ENCODE measurements at regions not wholly inside any gene's neighbourhood (a gene's known extent, or its start where the extent isn't known, plus 50 kb on each side); places are given as distances from the start of the nearest gene placed in this dataset.
"Not testable (repeated sequence)": the region's sequence is repeated elsewhere in the genome, so short reads cannot be mapped to it uniquely, and the experiment has no call there.

DNA sequence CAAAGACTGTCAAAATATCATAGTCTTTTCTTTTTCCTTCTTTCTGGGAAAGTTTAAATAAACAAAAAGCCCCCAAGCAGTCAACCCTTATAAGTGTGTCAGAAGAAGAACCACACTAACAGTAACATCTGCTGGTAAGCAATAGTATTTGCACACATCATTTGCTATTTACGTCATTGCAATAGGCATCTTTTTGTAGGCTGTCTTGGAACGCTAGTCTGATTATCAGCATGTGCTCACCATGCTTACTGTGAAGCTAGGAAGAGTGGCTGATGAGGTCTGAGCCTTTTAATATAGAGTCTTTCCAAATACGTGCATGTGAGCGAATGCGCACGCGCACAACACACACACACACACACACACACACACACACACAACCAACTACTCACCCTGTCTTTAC, 599.0 kb upstream of the TPK1 start:
- no peak for DNase-seq
- Histone ChIP-seq H2AFZ (ENCODE audit: insufficient read depth, low read depth, low read length, poor library complexity, severe bottlenecking) (no peak overlapping the region), H3K79me2 (ENCODE audit: insufficient read depth, low read length) (no peaks in the 10 kb centered on the region), H3K9me3 (replicated peaks in 1 of 2; ENCODE audit: control insufficient read depth in 1 of 2, insufficient read depth in 1 of 2, low read length in 2 of 2) (no peaks in the 10 kb centered on the region), H3K4me1 (ENCODE audit: control insufficient read depth in 1 of 2, insufficient read depth in 2 of 2, low read length in 2 of 2) (no peaks in the 10 kb centered on the region), H3K27me3 (ENCODE audit: control insufficient read depth in 2 of 2, insufficient read depth in 2 of 2, low read length in 2 of 2) (no peaks in the 10 kb centered on the region), H3K4me3 (replicated peaks in 1 of 3; ENCODE audit: low read depth in 2 of 3, low read length in 3 of 3) (no peak overlapping the region), H4K20me1 (ENCODE audit: insufficient read depth, low read length) (no peaks in the 10 kb centered on the region), H3K36me3 (replicated peaks in 1 of 2; ENCODE audit: control insufficient read depth in 1 of 2, insufficient read depth in 2 of 2, low read length in 2 of 2) (no peaks in the 10 kb centered on the region), H3K9ac (ENCODE audit: insufficient read depth, low read length, poor library complexity, severe bottlenecking) (no peak overlapping the region), H3K27ac (ENCODE audit: low read depth in 1 of 2, low read length in 2 of 2) (no peak overlapping the region), H3K4me2 (replicated peaks; ENCODE audit: extremely low read depth, low read length, poor library complexity, severe bottlenecking) (no peak overlapping the region)
- Mint-ChIP-seq H3K9me3 (peaks cover 0 to 8% (median 2%) of the 10 kb centered on the region in 7 donors), H3K36me3 (no peaks in the 10 kb centered on the region), H3K4me1 (no peaks in the 10 kb centered on the region), H3K4me3 (no peak overlapping the region), H3K27ac (no peak overlapping the region), H3K27me3 (ENCODE audit: low read depth in 3 of 3) (peaks cover 0 to 1% (median 0%) of the 10 kb centered on the region in 3 donors)
- intact Hi-C loops (cut with micrococcal nuclease): no loop called here
- TF ChIP-seq, protein P1, sequence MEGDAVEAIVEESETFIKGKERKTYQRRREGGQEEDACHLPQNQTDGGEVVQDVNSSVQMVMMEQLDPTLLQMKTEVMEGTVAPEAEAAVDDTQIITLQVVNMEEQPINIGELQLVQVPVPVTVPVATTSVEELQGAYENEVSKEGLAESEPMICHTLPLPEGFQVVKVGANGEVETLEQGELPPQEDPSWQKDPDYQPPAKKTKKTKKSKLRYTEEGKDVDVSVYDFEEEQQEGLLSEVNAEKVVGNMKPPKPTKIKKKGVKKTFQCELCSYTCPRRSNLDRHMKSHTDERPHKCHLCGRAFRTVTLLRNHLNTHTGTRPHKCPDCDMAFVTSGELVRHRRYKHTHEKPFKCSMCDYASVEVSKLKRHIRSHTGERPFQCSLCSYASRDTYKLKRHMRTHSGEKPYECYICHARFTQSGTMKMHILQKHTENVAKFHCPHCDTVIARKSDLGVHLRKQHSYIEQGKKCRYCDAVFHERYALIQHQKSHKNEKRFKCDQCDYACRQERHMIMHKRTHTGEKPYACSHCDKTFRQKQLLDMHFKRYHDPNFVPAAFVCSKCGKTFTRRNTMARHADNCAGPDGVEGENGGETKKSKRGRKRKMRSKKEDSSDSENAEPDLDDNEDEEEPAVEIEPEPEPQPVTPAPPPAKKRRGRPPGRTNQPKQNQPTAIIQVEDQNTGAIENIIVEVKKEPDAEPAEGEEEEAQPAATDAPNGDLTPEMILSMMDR (IDR thresholded peaks at IDR 0.05): no peak
- no CpG with 5 or more reads among the region's 7 CpGs for WGBS (ENCODE audit: insufficient coverage)

DNA sequence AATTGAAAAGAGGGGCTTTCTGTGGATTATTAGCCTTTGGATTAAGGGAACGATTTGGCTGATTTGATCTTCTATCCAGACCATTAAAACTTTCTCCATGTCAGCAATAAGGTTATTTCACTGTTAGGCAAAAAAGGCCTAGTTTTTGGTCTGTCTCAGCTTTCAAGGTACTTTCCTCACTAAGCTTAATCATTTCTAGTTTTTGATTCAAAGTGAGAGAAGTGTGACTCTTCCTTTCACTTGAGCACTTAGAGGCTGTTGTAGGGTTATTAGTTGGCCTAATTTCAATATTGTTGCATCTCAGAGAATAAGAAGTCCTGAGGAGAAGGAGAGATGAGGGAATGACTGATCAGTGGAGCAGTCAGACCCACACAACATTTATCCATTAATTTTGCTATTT, 596.0 kb upstream of the TPK1 start:
- peaks cover 5 to 11% (median 7%) of the 10 kb centered on the region in 7 donors for H3K9me3 Mint-ChIP-seq
- Histone ChIP-seq H3K27me3 (ENCODE audit: control insufficient read depth in 2 of 2, insufficient read depth in 2 of 2, low read length in 2 of 2) (no peaks in the 10 kb centered on the region), H3K9ac (ENCODE audit: insufficient read depth, low read length, poor library complexity, severe bottlenecking) (no peak overlapping the region), H3K36me3 (replicated peaks in 1 of 2; ENCODE audit: control insufficient read depth in 1 of 2, insufficient read depth in 2 of 2, low read length in 2 of 2) (no peaks in the 10 kb centered on the region), H3K4me3 (replicated peaks in 1 of 3; ENCODE audit: low read depth in 2 of 3, low read length in 3 of 3) (no peak overlapping the region), H2AFZ (ENCODE audit: insufficient read depth, low read depth, low read length, poor library complexity, severe bottlenecking) (no peak overlapping the region), H3K9me3 (replicated peaks in 1 of 2; ENCODE audit: control insufficient read depth in 1 of 2, insufficient read depth in 1 of 2, low read length in 2 of 2) (peaks cover 7% of the 10 kb centered on the region in 2 donors), H3K79me2 (ENCODE audit: insufficient read depth, low read length) (no peaks in the 10 kb centered on the region), H3K4me1 (ENCODE audit: control insufficient read depth in 1 of 2, insufficient read depth in 2 of 2, low read length in 2 of 2) (no peaks in the 10 kb centered on the region), H4K20me1 (ENCODE audit: insufficient read depth, low read length) (no peaks in the 10 kb centered on the region), H3K4me2 (replicated peaks; ENCODE audit: extremely low read depth, low read length, poor library complexity, severe bottlenecking) (no peak overlapping the region), H3K27ac (ENCODE audit: low read depth in 1 of 2, low read length in 2 of 2) (no peak overlapping the region)
- no peaks in the 10 kb centered on the region for H3K4me1 Mint-ChIP-seq
- DNase-seq: no peak
- H3K36me3 Mint-ChIP-seq: no peaks in the 10 kb centered on the region
- WGBS (ENCODE audit: insufficient coverage): no CpG with 5 or more reads among the region's 1 CpG
- no peak overlapping the region for H3K4me3 Mint-ChIP-seq
- TF ChIP-seq, protein P1 (IDR thresholded peaks at IDR 0.05): no peak
- H3K27ac Mint-ChIP-seq: no peak overlapping the region
- H3K27me3 Mint-ChIP-seq (ENCODE audit: low read depth in 3 of 3): peaks cover 0 to 1% (median 0%) of the 10 kb centered on the region in 3 donors
- intact Hi-C loops (cut with micrococcal nuclease): no loop called here

DNA sequence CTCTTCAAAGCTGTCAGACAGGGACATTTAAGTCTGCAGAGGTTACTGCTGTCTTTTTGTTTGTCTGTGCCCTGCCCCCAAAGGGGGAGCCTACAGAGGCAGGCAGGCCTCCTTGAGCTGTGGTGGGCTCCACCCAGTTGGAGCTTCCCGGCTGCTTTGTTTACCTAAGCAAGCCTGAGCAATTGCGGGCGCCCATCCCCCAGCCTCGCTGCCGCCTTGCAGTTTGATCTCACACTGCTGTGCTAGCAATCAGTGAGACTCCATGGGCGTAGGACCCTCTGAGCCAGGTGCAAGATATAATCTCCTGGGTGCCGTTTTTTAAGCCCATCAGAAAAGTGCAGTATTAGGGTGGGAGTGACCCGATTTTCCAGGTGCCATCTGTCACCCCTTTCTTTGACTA, 582.6 kb upstream of the TPK1 start:
- not testable (repeated sequence) for H3K4me1 Mint-ChIP-seq

More for the DNA sequence above, 582.6 kb upstream of the TPK1 start:
- H3K9me3 ChIP-seq (replicated peaks in 1 of 2; ENCODE audit: control insufficient read depth in 1 of 2, insufficient read depth in 1 of 2, low read length in 2 of 2): peaks cover 7 to 10% of the 10 kb centered on the region in 2 donors
- H4K20me1 ChIP-seq (ENCODE audit: insufficient read depth, low read length); H2AFZ ChIP-seq (ENCODE audit: insufficient read depth, low read depth, low read length, poor library complexity, severe bottlenecking); intact Hi-C loops (cut with micrococcal nuclease); H3K36me3 ChIP-seq (replicated peaks in 1 of 2; ENCODE audit: control insufficient read depth in 1 of 2, insufficient read depth in 2 of 2, low read length in 2 of 2); H3K4me2 ChIP-seq (replicated peaks; ENCODE audit: extremely low read depth, low read length, poor library complexity, severe bottlenecking); H3K27ac Mint-ChIP-seq; H3K27me3 Mint-ChIP-seq (ENCODE audit: low read depth in 3 of 3); H3K4me3 Mint-ChIP-seq; H3K36me3 Mint-ChIP-seq; DNase-seq; H3K9ac ChIP-seq (ENCODE audit: insufficient read depth, low read length, poor library complexity, severe bottlenecking); H3K27ac ChIP-seq (ENCODE audit: low read depth in 1 of 2, low read length in 2 of 2); H3K79me2 ChIP-seq (ENCODE audit: insufficient read depth, low read length); H3K27me3 ChIP-seq (ENCODE audit: control insufficient read depth in 2 of 2, insufficient read depth in 2 of 2, low read length in 2 of 2); H3K4me1 ChIP-seq (ENCODE audit: control insufficient read depth in 1 of 2, insufficient read depth in 2 of 2, low read length in 2 of 2); H3K4me3 ChIP-seq (replicated peaks in 1 of 3; ENCODE audit: low read depth in 2 of 3, low read length in 3 of 3): not testable (repeated sequence)
- H3K9me3 Mint-ChIP-seq: peaks cover 8 to 25% (median 15%) of the 10 kb centered on the region in 7 donors
- 94% methylated on average over 5 of the region's 8 CpGs for WGBS (ENCODE audit: insufficient coverage)
